ENCODE measurements at regions not wholly inside any gene's neighbourhood (a gene's known extent, or its start where the extent isn't known, plus 50 kb on each side); places are given as distances from the start of the nearest gene placed in this dataset.

DNA sequence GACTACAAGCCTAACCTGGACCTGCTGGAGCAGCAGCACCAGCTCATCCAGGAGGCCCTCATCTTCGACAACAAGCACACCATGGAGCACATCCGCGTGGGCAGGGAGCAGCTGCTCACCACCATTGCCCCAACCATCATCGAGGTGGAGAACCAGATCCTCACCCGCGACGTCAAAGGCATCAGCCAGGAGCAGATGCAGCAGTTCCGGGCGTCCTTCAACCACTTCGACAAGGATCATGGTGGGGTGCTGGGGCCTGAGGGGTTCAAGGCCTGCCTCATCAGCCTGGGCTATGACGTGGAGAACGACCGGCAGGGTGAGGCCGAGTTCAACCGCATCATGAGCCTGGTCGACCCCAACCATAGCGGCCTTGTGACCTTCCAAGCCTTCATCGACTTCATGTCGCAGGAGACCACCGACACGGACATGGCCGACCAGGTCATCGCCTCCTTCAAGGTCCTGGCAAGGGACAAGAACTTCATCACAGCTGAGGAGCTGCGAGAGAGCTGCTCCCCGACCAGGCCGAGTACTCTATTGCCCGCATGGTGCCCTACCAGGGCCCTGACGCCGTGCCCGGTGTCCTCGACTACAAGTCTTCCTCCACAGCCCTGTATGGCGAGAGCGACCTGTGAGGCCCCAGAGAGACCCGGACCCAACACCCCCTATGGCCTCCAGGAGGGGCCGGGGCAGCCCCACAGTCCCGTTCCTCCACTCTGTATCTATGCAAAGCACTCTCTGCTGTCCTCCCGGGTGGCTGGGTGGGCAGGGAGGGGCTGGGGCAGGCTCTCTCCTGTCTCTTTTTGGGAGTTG, 486.2 kb downstream of the TRAM1L1 start:
- no peak overlapping the region for H3K4me3 ChIP-seq (ENCODE audit: low read length)
- no peak overlapping the region for H3K9ac ChIP-seq (ENCODE audit: low read length)
- H3K9me3 ChIP-seq (ENCODE audit: low read length) = no peaks in the 10 kb centered on the region
- POLR2A ChIA-PET (ENCODE audit: unreplicated experiment) = no interaction called here
- CTCF ChIA-PET = no interaction called here
- no peak overlapping the region for H3K4me2 ChIP-seq (ENCODE audit: low read length)
- ATAC-seq (no peak), DNase-seq (no peak)
- H2AFZ ChIP-seq (ENCODE audit: low read length) = no peak overlapping the region
- TF ChIP-seq CTCF (conservative IDR thresholded peaks at IDR 0.05; ENCODE audit: low read depth, low read length) (no peak), EZH2 (IDR thresholded peaks at IDR 0.05; ENCODE audit: low read length, unreplicated experiment) (no peak), EZH2phosphoT487 (IDR thresholded peaks at IDR 0.05; ENCODE audit: borderline replicate concordance, low read length) (no peak)
- H3K4me1 ChIP-seq (ENCODE audit: insufficient read depth, low read length) = no peaks in the 10 kb centered on the region
- intact Hi-C loops (cut with micrococcal nuclease) = no loop called here
- H3K79me2 ChIP-seq (ENCODE audit: low read length) = no peaks in the 10 kb centered on the region
- no peaks in the 10 kb centered on the region for H3K36me3 ChIP-seq (ENCODE audit: low read depth, low read length)
- H4K20me1 ChIP-seq (ENCODE audit: low read length) = no peaks in the 10 kb centered on the region
- H3K27me3 ChIP-seq (ENCODE audit: low read length) = no peaks in the 10 kb centered on the region
- H3F3A ChIP-seq (ENCODE audit: low read length, unreplicated experiment) = no peaks in the 10 kb centered on the region
- no peak overlapping the region for H3K27ac ChIP-seq (ENCODE audit: low read length)
- BruUV-seq (replicated peaks) = no TSS peak
- H3K9me2 ChIP-seq (replicated peaks; ENCODE audit: low read length) = no peaks in the 10 kb centered on the region

GRCh38 chr4:116598155-116598979, 487.0 kb downstream of the TRAM1L1 start:
- no peaks in the 10 kb centered on the region for H3K79me2 ChIP-seq (ENCODE audit: low read length)
- H3K4me1 ChIP-seq (ENCODE audit: insufficient read depth, low read length) = no peaks in the 10 kb centered on the region
- H3K9me3 ChIP-seq (ENCODE audit: low read length) = no peaks in the 10 kb centered on the region
- ChIA-PET POLR2A (ENCODE audit: unreplicated experiment) (no interaction called here), CTCF (no interaction called here)
- H3K27ac ChIP-seq (ENCODE audit: low read length) = no peak overlapping the region
- intact Hi-C loops (cut with micrococcal nuclease) = no loop called here
- DNase-seq (no peak), ATAC-seq (no peak)
- H3F3A ChIP-seq (ENCODE audit: low read length, unreplicated experiment) = no peaks in the 10 kb centered on the region
- no peak overlapping the region for H3K9ac ChIP-seq (ENCODE audit: low read length)
- no peak for TF ChIP-seq CTCF (conservative IDR thresholded peaks at IDR 0.05; ENCODE audit: low read depth, low read length)
- TF ChIP-seq EZH2phosphoT487 (IDR thresholded peaks at IDR 0.05; ENCODE audit: borderline replicate concordance, low read length) = no peak
- TF ChIP-seq EZH2 (IDR thresholded peaks at IDR 0.05; ENCODE audit: low read length, unreplicated experiment) = no peak
- no peaks in the 10 kb centered on the region for H3K27me3 ChIP-seq (ENCODE audit: low read length)
- H3K36me3 ChIP-seq (ENCODE audit: low read depth, low read length) = no peaks in the 10 kb centered on the region
- H4K20me1 ChIP-seq (ENCODE audit: low read length) = no peaks in the 10 kb centered on the region
- BruUV-seq (replicated peaks) = no TSS peak
- H2AFZ ChIP-seq (ENCODE audit: low read length) = no peak overlapping the region
- no peak overlapping the region for H3K4me3 ChIP-seq (ENCODE audit: low read length)
- no peak overlapping the region for H3K4me2 ChIP-seq (ENCODE audit: low read length)
- no peaks in the 10 kb centered on the region for H3K9me2 ChIP-seq (replicated peaks; ENCODE audit: low read length)

- Histone ChIP-seq H3F3A (ENCODE audit: low read length, unreplicated experiment) (no peaks in the 10 kb centered on the region), H3K79me2 (ENCODE audit: low read length) (no peaks in the 10 kb centered on the region), H3K4me1 (ENCODE audit: insufficient read depth, low read length) (no peaks in the 10 kb centered on the region), H3K36me3 (ENCODE audit: low read depth, low read length) (no peaks in the 10 kb centered on the region), H3K9ac (ENCODE audit: low read length) (no peak overlapping the region), H3K9me3 (ENCODE audit: low read length) (no peaks in the 10 kb centered on the region), H3K27me3 (ENCODE audit: low read length) (no peaks in the 10 kb centered on the region), H3K4me3 (ENCODE audit: low read length) (no peak overlapping the region), H2AFZ (ENCODE audit: low read length) (no peak overlapping the region), H4K20me1 (ENCODE audit: low read length) (no peaks in the 10 kb centered on the region), H3K9me2 (replicated peaks; ENCODE audit: low read length) (no peaks in the 10 kb centered on the region), H3K27ac (ENCODE audit: low read length) (no peak overlapping the region), H3K4me2 (ENCODE audit: low read length) (no peak overlapping the region)
- ChIA-PET CTCF (no interaction called here), POLR2A (ENCODE audit: unreplicated experiment) (no interaction called here)
- intact Hi-C loops (cut with micrococcal nuclease) = no loop called here
- DNase-seq = no peak
- BruUV-seq (replicated peaks) = no TSS peak
- TF ChIP-seq EZH2phosphoT487 (IDR thresholded peaks at IDR 0.05; ENCODE audit: borderline replicate concordance, low read length) (no peak), CTCF (conservative IDR thresholded peaks at IDR 0.05; ENCODE audit: low read depth, low read length) (no peak), EZH2 (IDR thresholded peaks at IDR 0.05; ENCODE audit: low read length, unreplicated experiment) (no peak)
- no peak for ATAC-seq
These were observed 494.7 kb downstream of the TRAM1L1 start for GRCh38 chr4:116590648-116591047.

Data from PC-3 (cell line).